Neural cell (in vitro differentiated cells): ENCODE measurements at regions not wholly inside any gene's neighbourhood (a gene's known extent, or its start where the extent isn't known, plus 50 kb on each side); places are given as distances from the start of the nearest gene placed in this dataset.

ENCODE experiments used
- H2AFZ ChIP-seq: fragments of 200-600, 300-800 bp; sonication (generic), shearing (Covaris generic); 2 replicates; pipeline ENCODE4 v1.6.0; 2014; ENCODE audit warnings: low read depth, mild to moderate bottlenecking, antibody characterized with exemption, low read length, moderate library complexity
- H3F3A ChIP-seq: fragments of 200-600 bp; shearing (Covaris generic); 2 replicates; pipeline ENCODE4 v1.6.1; 2016; ENCODE audit warnings: mild to moderate bottlenecking, moderate library complexity, mixed read lengths, antibody characterized with exemption, low read length; ENCODE audit not compliant: insufficient read depth, poor library complexity, severe bottlenecking
- H3K27ac ChIP-seq: fragments of 200-600, 300-800 bp; sonication (generic), shearing (Covaris generic); 2 replicates; pipeline ENCODE4 v1.5.1; 2014; ENCODE audit warnings: mild to moderate bottlenecking, low read length, moderate library complexity
- H3K27me3 ChIP-seq: fragments of 300-800, 200-600 bp; sonication (generic), shearing (Covaris generic); 2 replicates; pipeline ENCODE4 v1.6.0; 2014; ENCODE audit warnings: mild to moderate bottlenecking, low read depth, low read length, moderate library complexity; ENCODE audit not compliant: insufficient read depth
- H3K36me3 ChIP-seq: fragments of 300-800, 200-600 bp; sonication (generic), shearing (Covaris generic); 2 replicates; pipeline ENCODE4 v1.5.1; 2014; ENCODE audit warnings: mild to moderate bottlenecking, antibody characterized with exemption, low read length, moderate library complexity; ENCODE audit not compliant: insufficient read depth
- H3K4me2 ChIP-seq: fragments of 300-800, 200-600 bp; sonication (generic), shearing (Covaris generic); 2 replicates; pipeline ENCODE4 v1.6.0; 2014; ENCODE audit warnings: mild to moderate bottlenecking, low read length
- H3K4me3 ChIP-seq: fragments of 300-800, 200-600 bp; sonication (generic), shearing (Covaris generic); 2 replicates; pipeline ENCODE4 v1.5.1; 2014; ENCODE audit warnings: mild to moderate bottlenecking, low read length, moderate library complexity
- H3K79me2 ChIP-seq: fragments of 200-600 bp; shearing (Covaris generic); replicated peaks from 2 replicates; pipeline ENCODE4 v1.6.0; 2014; ENCODE audit warnings: mild to moderate bottlenecking, low read length, moderate library complexity; ENCODE audit not compliant: insufficient read depth
- H3K9ac ChIP-seq: fragments of 300-800, 200-600 bp; sonication (generic), shearing (Covaris generic); 2 replicates; pipeline ENCODE4 v1.6.1; 2016; ENCODE audit warnings: mild to moderate bottlenecking, low read length, mixed read lengths
- H3K9me2 ChIP-seq: fragments of 200-600 bp; shearing (Covaris generic); 2 replicates; pipeline ENCODE4 v1.6.1; 2016; ENCODE audit warnings: mild to moderate bottlenecking, low read length, mixed read lengths; ENCODE audit not compliant: insufficient read depth
- H3K9me3 ChIP-seq: fragments of 200-600, 300-800 bp; sonication (generic), shearing (Covaris generic); 2 replicates; pipeline ENCODE4 v1.6.1; 2016; ENCODE audit warnings: mild to moderate bottlenecking, mixed run types, low read length, moderate library complexity, mixed read lengths
- H4K20me1 ChIP-seq: fragments of 200-600 bp; shearing (Covaris generic); 2 replicates; pipeline ENCODE4 v1.6.1; 2016; ENCODE audit warnings: mild to moderate bottlenecking, mixed run types; ENCODE audit not compliant: insufficient read depth
- EP300 ChIP-seq: fragments of 450-650 bp; conservative IDR thresholded peaks from 2 replicates; pipeline ENCODE4 v1.6.1; 2014; ENCODE audit warnings: antibody characterized with exemption, mild to moderate bottlenecking, moderate library complexity; ENCODE audit not compliant: poor library complexity, severe bottlenecking
- EZH2 ChIP-seq: fragments of 200-600, 300-800 bp; shearing (Covaris generic), sonication (generic); IDR thresholded peaks from 2 replicates; pipeline ENCODE4 v1.6.1; 2014; ENCODE audit warnings: antibody characterized with exemption, low read length, borderline replicate concordance, mild to moderate bottlenecking; ENCODE audit not compliant: insufficient read depth, poor library complexity, severe bottlenecking
- MXI1 ChIP-seq: fragments of 450-650 bp; conservative IDR thresholded peaks from 2 replicates; pipeline ENCODE4 v1.6.1; 2014; ENCODE audit warnings: antibody characterized with exemption, mild to moderate bottlenecking; ENCODE audit not compliant: poor library complexity, severe bottlenecking
- POLR2AphosphoS5 ChIP-seq: IDR thresholded peaks from 2 replicates; pipeline ENCODE4 v1.6.1; 2012
- RAD21 ChIP-seq: fragments of 450-650 bp; conservative IDR thresholded peaks from 2 replicates; pipeline ENCODE4 v1.6.1; 2014; ENCODE audit warnings: antibody characterized with exemption, mild to moderate bottlenecking, moderate library complexity
- REST ChIP-seq: IDR thresholded peaks from 2 replicates; pipeline ENCODE4 v1.6.1; 2012; ENCODE audit warnings: borderline replicate concordance
- SMC3 ChIP-seq: fragments of 450-650 bp; conservative IDR thresholded peaks from 2 replicates; pipeline ENCODE4 v1.6.1; 2014; ENCODE audit warnings: antibody characterized with exemption, mild to moderate bottlenecking, moderate library complexity; ENCODE audit not compliant: poor library complexity
- TAF1 ChIP-seq: IDR thresholded peaks from 2 replicates; pipeline ENCODE4 v1.6.1; 2012; ENCODE audit warnings: low read depth
- TF ChIP-seq, protein P1 (sequence below): fragments of 450-650 bp; IDR thresholded peaks from 2 replicates; pipeline ENCODE4 v1.5.1; 2014; ENCODE audit warnings: antibody characterized with exemption, mild to moderate bottlenecking, moderate library complexity; ENCODE audit not compliant: poor library complexity, severe bottlenecking

DNA sequence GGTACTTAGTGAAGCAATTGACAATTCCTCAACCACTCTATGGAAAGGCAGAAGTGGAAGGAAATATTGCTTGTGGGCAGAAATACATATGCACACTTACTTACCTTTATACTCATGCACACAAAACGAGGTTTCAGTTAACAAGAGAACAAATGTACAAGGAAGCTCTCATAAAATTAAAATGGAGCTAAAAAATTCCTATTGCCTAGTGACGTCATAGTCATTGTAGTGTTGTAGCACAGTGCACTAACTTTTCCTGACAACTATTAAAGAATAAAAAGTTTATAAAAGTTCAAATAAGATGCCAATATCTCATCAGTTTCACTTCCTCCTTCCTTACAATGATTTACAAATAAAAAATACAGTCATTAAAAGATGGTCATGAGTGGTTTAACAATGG lies 1161.9 kb upstream of the NRXN1 start:
- no peak overlapping the region for H2AFZ ChIP-seq

GRCh38 chr2:52192656-52193055 lies 1160.7 kb upstream of the NRXN1 start:
- Histone ChIP-seq H3K27me3 (no peaks in the 10 kb centered on the region), H3K9ac (no peak overlapping the region), H3F3A (no peaks in the 10 kb centered on the region), H3K27ac (no peak overlapping the region), H3K9me3 (no peaks in the 10 kb centered on the region), H3K4me2 (no peak overlapping the region), H3K9me2 (no peaks in the 10 kb centered on the region), H3K36me3 (no peaks in the 10 kb centered on the region), H2AFZ (no peak overlapping the region), H3K79me2 (no peaks in the 10 kb centered on the region), H4K20me1 (no peaks in the 10 kb centered on the region), H3K4me3 (no peak overlapping the region)
- TF ChIP-seq EP300 = no peak

More for the DNA sequence above, 1161.9 kb upstream of the NRXN1 start:
- Histone ChIP-seq H3K9me2 (no peaks in the 10 kb centered on the region), H3K9ac (no peak overlapping the region), H3K4me3 (no peak overlapping the region), H3F3A (no peaks in the 10 kb centered on the region), H3K4me2 (no peak overlapping the region), H3K27me3 (no peaks in the 10 kb centered on the region), H3K27ac (no peak overlapping the region), H3K79me2 (no peaks in the 10 kb centered on the region), H4K20me1 (no peaks in the 10 kb centered on the region), H3K36me3 (no peaks in the 10 kb centered on the region), H3K9me3 (no peaks in the 10 kb centered on the region)
- TF ChIP-seq EZH2 = no peak
- TF ChIP-seq, protein P1, sequence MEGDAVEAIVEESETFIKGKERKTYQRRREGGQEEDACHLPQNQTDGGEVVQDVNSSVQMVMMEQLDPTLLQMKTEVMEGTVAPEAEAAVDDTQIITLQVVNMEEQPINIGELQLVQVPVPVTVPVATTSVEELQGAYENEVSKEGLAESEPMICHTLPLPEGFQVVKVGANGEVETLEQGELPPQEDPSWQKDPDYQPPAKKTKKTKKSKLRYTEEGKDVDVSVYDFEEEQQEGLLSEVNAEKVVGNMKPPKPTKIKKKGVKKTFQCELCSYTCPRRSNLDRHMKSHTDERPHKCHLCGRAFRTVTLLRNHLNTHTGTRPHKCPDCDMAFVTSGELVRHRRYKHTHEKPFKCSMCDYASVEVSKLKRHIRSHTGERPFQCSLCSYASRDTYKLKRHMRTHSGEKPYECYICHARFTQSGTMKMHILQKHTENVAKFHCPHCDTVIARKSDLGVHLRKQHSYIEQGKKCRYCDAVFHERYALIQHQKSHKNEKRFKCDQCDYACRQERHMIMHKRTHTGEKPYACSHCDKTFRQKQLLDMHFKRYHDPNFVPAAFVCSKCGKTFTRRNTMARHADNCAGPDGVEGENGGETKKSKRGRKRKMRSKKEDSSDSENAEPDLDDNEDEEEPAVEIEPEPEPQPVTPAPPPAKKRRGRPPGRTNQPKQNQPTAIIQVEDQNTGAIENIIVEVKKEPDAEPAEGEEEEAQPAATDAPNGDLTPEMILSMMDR = no peak
- no peak for TF ChIP-seq EP300

- no peaks in the 10 kb centered on the region for H3K9me2 ChIP-seq
- TF ChIP-seq MXI1 = no peak
- TF ChIP-seq REST = no peak
- no peak for TF ChIP-seq EP300
- TF ChIP-seq, protein P1 = no peak
- TF ChIP-seq EZH2 = no peak
- no peak for TF ChIP-seq TAF1
- no peak for TF ChIP-seq RAD21
- TF ChIP-seq POLR2AphosphoS5 = no peak
- no peak for TF ChIP-seq SMC3
- H3K79me2 ChIP-seq = no peaks in the 10 kb centered on the region
- H3K27me3 ChIP-seq = no peaks in the 10 kb centered on the region
- H2AFZ ChIP-seq = no peak overlapping the region
- H3K9me3 ChIP-seq = no peaks in the 10 kb centered on the region
- no peak overlapping the region for H3K4me3 ChIP-seq
- no peak overlapping the region for H3K27ac ChIP-seq
- H3K4me2 ChIP-seq = no peak overlapping the region
- no peaks in the 10 kb centered on the region for H4K20me1 ChIP-seq
- H3K9ac ChIP-seq = no peak overlapping the region
- H3F3A ChIP-seq = no peaks in the 10 kb centered on the region
- H3K36me3 ChIP-seq = no peaks in the 10 kb centered on the region
Measured at GRCh38 chr2:52181080-52181479, 1149.1 kb upstream of the NRXN1 start.
